Natural killer cell (primary cell): ENCODE measurements at regions not wholly inside any gene's neighbourhood (a gene's known extent, or its start where the extent isn't known, plus 50 kb on each side); places are given as distances from the start of the nearest gene placed in this dataset.

Experiments
- ATAC-seq, 3 donors: fragments of 150-1000 bp in 2 of 3; fragments of 200-7000 bp in 1 of 3; cut with Tn5 transposase; 1 replicate in 1 of 3; 2 replicates in 2 of 3; pipeline ENCODE4 v1.10.0; 2021; ENCODE audit warnings: mild to moderate bottlenecking in 2 of 3, moderate library complexity in 2 of 3
- DNase-seq, 2 donors: peaks; one replicate each; pipeline versions ENCODE4 v3.0.0 to v3.0.0-alpha.2; 2013 to 2021; ENCODE audit warnings: mixed read lengths in 1 of 2
- H3K27ac ChIP-seq: one replicate; pipeline ENCODE4 v1.5.1; 2013; ENCODE audit warnings: mild to moderate bottlenecking, low read length
- H3K27me3 ChIP-seq: one replicate; pipeline ENCODE4 v1.6.1; 2013; ENCODE audit warnings: low read length; ENCODE audit not compliant: control insufficient read depth, insufficient read depth
- H3K36me3 ChIP-seq: one replicate; pipeline ENCODE4 v1.6.1; 2013; ENCODE audit warnings: low read length; ENCODE audit not compliant: control insufficient read depth, insufficient read depth
- H3K4me1 ChIP-seq: one replicate; pipeline ENCODE4 v1.6.1; 2013; ENCODE audit warnings: low read length; ENCODE audit not compliant: control insufficient read depth, insufficient read depth
- H3K4me3 ChIP-seq: one replicate; pipeline ENCODE4 v1.5.1; 2013; ENCODE audit warnings: low read length
- H3K9me3 ChIP-seq: one replicate; pipeline ENCODE4 v1.6.1; 2013; ENCODE audit warnings: low read length; ENCODE audit not compliant: control insufficient read depth, insufficient read depth
- H3K27ac Mint-ChIP-seq, 2 donors: one replicate each; pipeline ENCODE4 v1.8.0; 2022; ENCODE audit warnings: mild to moderate bottlenecking in 2 of 2, mixed read lengths in 2 of 2, moderate library complexity in 1 of 2
- H3K27me3 Mint-ChIP-seq, 2 donors: one replicate each; pipeline ENCODE4 v1.8.0; 2022; ENCODE audit warnings: low read depth in 2 of 2, mixed read lengths in 2 of 2
- H3K36me3 Mint-ChIP-seq: one replicate; pipeline ENCODE4 v1.8.0; 2022; ENCODE audit warnings: mixed read lengths
- H3K4me1 Mint-ChIP-seq, 2 donors: one replicate each; pipeline ENCODE4 v1.8.0; 2022; ENCODE audit warnings: mixed read lengths in 2 of 2
- H3K4me3 Mint-ChIP-seq: one replicate; pipeline ENCODE4 v1.8.0; 2022; ENCODE audit warnings: mild to moderate bottlenecking, moderate library complexity, mixed read lengths
- H3K9me3 Mint-ChIP-seq, 2 donors: one replicate each; pipeline ENCODE4 v1.8.0; 2022; ENCODE audit warnings: mixed read lengths in 2 of 2
- WGBS: methylation state at CpG from one replicate; pipeline ENCODE4 v1.1.7; 2013; ENCODE audit warnings: missing lambda C conversion rate; ENCODE audit not compliant: insufficient coverage; 5-methylcytosine and 5-hydroxymethylcytosine counted together
- intact Hi-C: fragments of 100-400 bp; cut with micrococcal nuclease; formaldehyde crosslinking; loops from one replicate; pipeline ENCODE4 v1.14.2; 2022
- TF ChIP-seq, protein P1 (sequence below): fragments of 200-600 bp; IDR thresholded peaks from one replicate; pipeline ENCODE4 v1.8.0; 2022; ENCODE audit warnings: antibody characterized with exemption

DNA sequence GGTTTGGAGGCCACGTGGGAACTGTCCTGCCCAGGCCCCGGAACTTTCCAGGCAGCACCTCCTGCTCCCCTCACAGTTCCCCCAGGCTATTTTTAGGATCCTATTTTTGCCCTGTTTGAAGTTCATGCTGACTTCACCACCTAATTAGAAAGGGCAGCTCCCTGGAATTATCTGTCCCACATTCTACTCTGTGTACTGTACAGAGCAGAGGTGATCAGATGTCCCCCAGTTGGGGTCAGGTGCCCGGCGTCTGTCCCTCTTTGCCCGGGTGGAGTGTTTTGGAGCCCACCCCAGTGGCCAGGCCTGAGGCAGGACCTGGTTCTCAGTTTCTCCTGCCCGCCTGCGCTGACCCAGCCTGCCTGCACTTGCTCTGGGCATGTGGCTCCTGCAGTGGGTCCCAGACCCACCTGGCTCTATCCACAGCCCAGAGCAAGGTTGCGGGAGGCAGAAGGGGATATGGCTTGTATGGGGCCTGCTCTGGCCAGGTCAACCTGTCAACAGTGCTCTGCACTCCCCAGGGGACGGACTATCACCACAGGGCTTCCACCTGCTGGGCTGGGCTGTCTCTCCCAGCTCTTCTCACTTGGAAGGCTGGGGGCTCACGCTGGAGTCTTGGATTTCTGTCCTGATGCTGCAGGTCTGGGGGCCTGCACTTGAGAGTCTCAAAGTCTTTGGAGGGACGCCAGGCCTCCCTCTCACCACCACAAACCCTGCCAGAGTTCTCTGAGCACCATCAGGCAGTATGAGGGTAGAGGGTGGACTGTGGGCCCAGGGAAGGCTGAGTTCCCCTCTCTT is 268.3 kb downstream of the GADD45G start:
- H3K27ac Mint-ChIP-seq, result no peak overlapping the region
- H3K4me3 Mint-ChIP-seq, result no peak overlapping the region
- H3K9me3 Mint-ChIP-seq, result no peaks in the 10 kb centered on the region
- H3K4me1 Mint-ChIP-seq, result no peaks in the 10 kb centered on the region
- Histone ChIP-seq H3K9me3 (no peaks in the 10 kb centered on the region), H3K27ac (no peak overlapping the region), H3K4me3 (no peak overlapping the region), H3K27me3 (no peaks in the 10 kb centered on the region), H3K36me3 (no peaks in the 10 kb centered on the region), H3K4me1 (no peaks in the 10 kb centered on the region)
- TF ChIP-seq, protein P1, sequence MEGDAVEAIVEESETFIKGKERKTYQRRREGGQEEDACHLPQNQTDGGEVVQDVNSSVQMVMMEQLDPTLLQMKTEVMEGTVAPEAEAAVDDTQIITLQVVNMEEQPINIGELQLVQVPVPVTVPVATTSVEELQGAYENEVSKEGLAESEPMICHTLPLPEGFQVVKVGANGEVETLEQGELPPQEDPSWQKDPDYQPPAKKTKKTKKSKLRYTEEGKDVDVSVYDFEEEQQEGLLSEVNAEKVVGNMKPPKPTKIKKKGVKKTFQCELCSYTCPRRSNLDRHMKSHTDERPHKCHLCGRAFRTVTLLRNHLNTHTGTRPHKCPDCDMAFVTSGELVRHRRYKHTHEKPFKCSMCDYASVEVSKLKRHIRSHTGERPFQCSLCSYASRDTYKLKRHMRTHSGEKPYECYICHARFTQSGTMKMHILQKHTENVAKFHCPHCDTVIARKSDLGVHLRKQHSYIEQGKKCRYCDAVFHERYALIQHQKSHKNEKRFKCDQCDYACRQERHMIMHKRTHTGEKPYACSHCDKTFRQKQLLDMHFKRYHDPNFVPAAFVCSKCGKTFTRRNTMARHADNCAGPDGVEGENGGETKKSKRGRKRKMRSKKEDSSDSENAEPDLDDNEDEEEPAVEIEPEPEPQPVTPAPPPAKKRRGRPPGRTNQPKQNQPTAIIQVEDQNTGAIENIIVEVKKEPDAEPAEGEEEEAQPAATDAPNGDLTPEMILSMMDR, result no peak
- H3K27me3 Mint-ChIP-seq, result no peaks in the 10 kb centered on the region
- no peak for DNase-seq
- intact Hi-C loops, result no loop called here
- WGBS, result 83% methylated on average over 10 of the region's 11 CpGs
- no peaks in the 10 kb centered on the region for H3K36me3 Mint-ChIP-seq
- ATAC-seq, result no peak

DNA sequence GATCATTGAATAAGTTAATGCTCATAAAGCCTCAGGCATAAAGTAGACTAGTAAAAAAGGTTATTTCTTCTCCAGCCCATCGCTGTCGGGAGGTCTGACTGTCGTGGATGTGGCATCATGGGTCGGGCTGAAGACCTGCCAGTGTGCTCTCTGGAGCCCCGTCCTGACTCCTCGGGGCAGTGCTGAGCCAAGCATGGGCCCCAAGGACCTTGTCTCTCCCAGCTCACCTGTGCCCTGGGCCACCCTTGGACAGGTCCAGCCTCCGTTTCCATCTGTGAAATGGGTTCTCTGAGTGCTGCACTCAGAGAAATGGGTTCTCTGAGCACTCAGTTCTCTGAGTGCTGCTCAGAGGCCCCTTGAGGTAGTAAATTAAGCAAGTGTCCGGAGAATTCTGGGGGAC is 269.0 kb downstream of the GADD45G start:
- Mint-ChIP-seq H3K36me3 (no peaks in the 10 kb centered on the region), H3K9me3 (no peaks in the 10 kb centered on the region), H3K4me3 (no peak overlapping the region), H3K27ac (no peak overlapping the region), H3K27me3 (no peaks in the 10 kb centered on the region), H3K4me1 (no peaks in the 10 kb centered on the region)
- H3K9me3 ChIP-seq, result no peaks in the 10 kb centered on the region
- ATAC-seq (no peak), DNase-seq (no peak)
- TF ChIP-seq, protein P1, result no peak
- no peaks in the 10 kb centered on the region for H3K27me3 ChIP-seq
- H3K4me3 ChIP-seq, result no peak overlapping the region
- intact Hi-C loops, result no loop called here
- no peaks in the 10 kb centered on the region for H3K36me3 ChIP-seq
- WGBS, result 89% methylated on average over 8 of the region's 8 CpGs
- H3K27ac ChIP-seq, result no peak overlapping the region
- H3K4me1 ChIP-seq, result no peaks in the 10 kb centered on the region

DNA sequence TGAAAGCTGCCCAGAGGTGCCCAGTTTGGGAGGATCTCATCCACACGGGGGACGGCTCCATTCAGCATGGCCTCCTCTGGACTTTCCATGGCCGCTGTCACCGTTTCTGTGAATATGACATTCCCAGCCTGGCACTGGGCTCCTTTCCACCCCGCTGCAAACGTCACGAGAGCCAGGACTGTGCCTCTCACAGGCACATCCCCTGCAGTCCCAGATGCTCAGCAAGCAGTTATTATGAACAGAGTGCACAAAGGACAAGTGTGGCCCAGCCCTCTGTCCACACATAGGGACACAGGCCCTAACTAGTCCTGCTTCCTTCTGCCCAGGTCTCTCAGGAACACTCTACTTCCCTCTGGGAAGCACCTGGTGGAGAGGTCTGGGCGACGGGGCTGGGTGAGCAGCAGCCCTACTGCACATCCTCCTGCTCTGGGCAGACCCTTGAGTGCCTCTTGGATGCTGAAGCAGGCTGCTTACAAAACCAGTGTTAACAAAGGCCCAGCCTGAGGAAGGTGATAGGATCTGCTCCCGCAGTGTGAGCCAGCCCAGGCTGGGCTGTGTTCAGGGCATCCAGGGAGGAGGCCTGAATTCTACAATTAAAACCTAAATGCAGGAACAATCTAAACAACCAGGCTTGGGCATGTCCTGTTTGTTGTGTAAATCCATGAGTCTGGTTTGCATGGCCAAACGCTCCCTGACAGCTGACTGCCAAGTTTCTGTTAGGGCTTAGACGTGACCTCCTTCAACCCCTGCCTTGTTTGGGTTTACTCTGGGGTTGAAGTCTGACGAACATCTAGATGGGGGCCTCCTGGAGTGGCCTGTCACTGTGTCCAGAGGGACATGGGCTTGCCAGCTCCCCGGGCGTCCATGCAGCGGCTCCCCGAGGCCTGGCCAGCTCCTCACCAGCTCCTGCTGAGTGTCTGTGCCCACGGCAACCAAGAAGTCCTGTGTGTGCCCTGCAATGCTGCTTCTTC is 269.8 kb downstream of the GADD45G start:
- no peak for DNase-seq
- Mint-ChIP-seq H3K4me1 (no peaks in the 10 kb centered on the region), H3K36me3 (no peaks in the 10 kb centered on the region), H3K4me3 (no peak overlapping the region), H3K9me3 (no peaks in the 10 kb centered on the region), H3K27ac (no peak overlapping the region), H3K27me3 (no peaks in the 10 kb centered on the region)
- no peak for ATAC-seq
- TF ChIP-seq, protein P1, result no peak
- 84% methylated on average over 18 of the region's 18 CpGs for WGBS
- Histone ChIP-seq H3K27ac (no peak overlapping the region), H3K27me3 (no peaks in the 10 kb centered on the region), H3K4me1 (no peaks in the 10 kb centered on the region), H3K36me3 (no peaks in the 10 kb centered on the region), H3K9me3 (no peaks in the 10 kb centered on the region), H3K4me3 (no peak overlapping the region)
- intact Hi-C loops, result no loop called here
